SK-N-SH (cell line): ENCODE measurements at regions not wholly inside any gene's neighbourhood (a gene's known extent, or its start where the extent isn't known, plus 50 kb on each side); places are given as distances from the start of the nearest gene placed in this dataset.

Source experiments
- CTCF ChIA-PET: fragments of 300-600, 350-600 bp; formaldehyde crosslinking; extraction: SDS; loops from one replicate; lab custom pipeline; 2021; lab: Yijun Ruan, JAX
- POLR2A ChIA-PET: fragments of 350-600 bp; sonication (Branson Sonifier 250); formaldehyde crosslinking; extraction: SDS; loops from one replicate; lab custom pipeline; 2020; ENCODE audit warnings: antibody characterized with exemption, inconsistent platforms; lab: Yijun Ruan, JAX
- DNase-seq: peaks from one replicate; pipeline ENCODE4 v3.0.0; 2012
- H2AFZ ChIP-seq: fragments of 200-600 bp; sonication (generic); 2 replicates; pipeline ENCODE4 v1.8.1; 2016; ENCODE audit warnings: antibody characterized with exemption, mild to moderate bottlenecking, low read depth
- H3F3A ChIP-seq: fragments of 200-600 bp; sonication (generic); replicated peaks from 2 replicates; pipeline ENCODE3; 2016; ENCODE audit warnings: antibody characterized with exemption, mild to moderate bottlenecking; ENCODE audit not compliant: insufficient read depth
- H3K27ac ChIP-seq, 2 experiments: fragments of 200-500 bp in 1 of 2; fragments of 200-600 bp in 1 of 2; sonication (Bioruptor generic) in 1 of 2; sonication (generic), shearing (Covaris generic) in 1 of 2; 2 replicates each; pipeline versions ENCODE4 v1.5.1 to v1.6.1; 2014 to 2016; ENCODE audit warnings: low read depth in 2 of 2, inconsistent platforms in 1 of 2, low read length in 1 of 2, mild to moderate bottlenecking in 1 of 2, mixed read lengths in 1 of 2
- H3K27me3 ChIP-seq: fragments of 200-600 bp; sonication (generic), shearing (Covaris generic); 2 replicates; pipeline ENCODE4 v1.6.1; 2016; ENCODE audit warnings: mixed run types; ENCODE audit not compliant: insufficient read depth
- H3K36me3 ChIP-seq, 2 experiments: fragments of 200-500 bp in 1 of 2; fragments of 200-600 bp in 1 of 2; sonication (Bioruptor generic) in 1 of 2; sonication (generic) in 1 of 2; replicated peaks in 1 of 2; 2 replicates each; pipeline versions ENCODE3 to v1.5.1; 2014 to 2016; ENCODE audit warnings: low read length in 1 of 2, mild to moderate bottlenecking in 1 of 2; ENCODE audit not compliant: insufficient read depth in 2 of 2, control insufficient read depth in 1 of 2
- H3K4me1 ChIP-seq, 2 experiments: fragments of 200-500 bp in 1 of 2; fragments of 200-600 bp in 1 of 2; sonication (Bioruptor generic) in 1 of 2; sonication (generic), shearing (Covaris generic) in 1 of 2; 2 replicates each; pipeline versions ENCODE4 v1.5.1 to v1.6.1; 2014 to 2016; ENCODE audit warnings: low read depth in 1 of 2, low read length in 1 of 2, mixed run types in 1 of 2; ENCODE audit not compliant: insufficient read depth in 2 of 2, control insufficient read depth in 1 of 2
- H3K4me2 ChIP-seq: fragments of 200-600 bp; sonication (generic), shearing (Covaris generic); 2 replicates; pipeline ENCODE4 v1.6.1; 2017; ENCODE audit warnings: mixed run types
- H3K4me3 ChIP-seq, 2 experiments: fragments of 200-500 bp in 1 of 2; fragments of 200-600 bp in 1 of 2; sonication (Bioruptor generic) in 1 of 2; sonication (generic), shearing (Covaris generic) in 1 of 2; 2 replicates each; pipeline versions ENCODE4 v1.5.1 to v1.8.1; 2014 to 2016; ENCODE audit warnings: low read depth in 2 of 2, inconsistent platforms in 1 of 2, low read length in 1 of 2, mild to moderate bottlenecking in 1 of 2, mixed read lengths in 1 of 2, moderate library complexity in 1 of 2
- H3K79me2 ChIP-seq: fragments of 200-600 bp; sonication (generic); 2 replicates; pipeline ENCODE4 v1.8.1; 2017; ENCODE audit warnings: mild to moderate bottlenecking; ENCODE audit not compliant: insufficient read depth
- H3K9ac ChIP-seq: fragments of 200-600 bp; sonication (generic); 2 replicates; pipeline ENCODE4 v1.6.1; 2017; ENCODE audit warnings: mixed run types
- H3K9me2 ChIP-seq: fragments of 200-600 bp; sonication (generic); 2 replicates; pipeline ENCODE4 v1.6.1; 2017; ENCODE audit warnings: mixed run types
- H3K9me3 ChIP-seq: fragments of 200-600 bp; sonication (generic); 2 replicates; pipeline ENCODE4 v1.6.1; 2017; ENCODE audit warnings: mixed run types, mild to moderate bottlenecking, moderate library complexity
- H4K20me1 ChIP-seq: fragments of 200-600 bp; sonication (generic); 2 replicates; pipeline ENCODE4 v1.6.1; 2017; ENCODE audit warnings: mild to moderate bottlenecking, mixed run types; ENCODE audit not compliant: insufficient read depth
- CHD2 ChIP-seq: fragments of 150-350 bp; IDR thresholded peaks from 2 replicates; pipeline ENCODE4 v1.6.1; 2018; ENCODE audit warnings: low read length; ENCODE audit not compliant: partially characterized antibody
- CTCF ChIP-seq: fragments of 200-600 bp; sonication (generic); IDR thresholded peaks from 2 replicates; pipeline ENCODE4 v1.6.1; 2017; ENCODE audit warnings: antibody characterized with exemption, mild to moderate bottlenecking, moderate library complexity
- EZH2phosphoT487 ChIP-seq: fragments of 200-600 bp; sonication (generic); IDR thresholded peaks from 2 replicates; pipeline ENCODE4 v1.6.1; 2017; ENCODE audit warnings: low read depth, mixed run types, mild to moderate bottlenecking, antibody characterized with exemption, moderate library complexity, borderline replicate concordance
- FOSL2 ChIP-seq: IDR thresholded peaks from 2 replicates; pipeline ENCODE4 v1.4.0; 2012; ENCODE audit warnings: low read depth, mild to moderate bottlenecking, moderate library complexity, borderline replicate concordance
- FOXJ3 ChIP-seq: sonication (generic); formaldehyde crosslinking; IDR thresholded peaks from 2 replicates; pipeline ENCODE4 v1.5.1; 2020; ENCODE audit warnings: mild to moderate bottlenecking, missing genetic modification reagents
- FOXM1 ChIP-seq: IDR thresholded peaks from 2 replicates; pipeline ENCODE4 v1.4.0; 2012; ENCODE audit warnings: low read depth, mild to moderate bottlenecking
- GABPA ChIP-seq: IDR thresholded peaks from 2 replicates; pipeline ENCODE4 v1.4.0; 2012; ENCODE audit warnings: low read depth, mild to moderate bottlenecking
- JUND ChIP-seq: IDR thresholded peaks from 2 replicates; pipeline ENCODE4 v1.4.0; 2012
- MXI1 ChIP-seq: IDR thresholded peaks from 2 replicates; pipeline ENCODE4 v1.6.1; 2012; ENCODE audit warnings: mild to moderate bottlenecking, low read depth, low read length, improper control_type of control experiment
- NFIC ChIP-seq: IDR thresholded peaks from 2 replicates; pipeline ENCODE4 v1.4.0; 2012; ENCODE audit warnings: borderline replicate concordance
- NRF1 ChIP-seq: IDR thresholded peaks from 2 replicates; pipeline ENCODE4 v1.6.1; 2012; ENCODE audit warnings: low read depth, mild to moderate bottlenecking, low read length
- POLR2AphosphoS5 ChIP-seq: IDR thresholded peaks from 2 replicates; pipeline ENCODE4 v1.6.1; 2012; ENCODE audit warnings: low read depth, low read length
- RAD21 ChIP-seq: IDR thresholded peaks from 2 replicates; pipeline ENCODE4 v1.6.1; 2012; ENCODE audit warnings: mild to moderate bottlenecking, low read length
- RCOR1 ChIP-seq: fragments of 150-350 bp; IDR thresholded peaks from 2 replicates; pipeline ENCODE4 v1.6.1; 2017; ENCODE audit warnings: antibody characterized with exemption, low read length
- RXRA ChIP-seq: IDR thresholded peaks from 2 replicates; pipeline ENCODE4 v1.4.0; 2012; ENCODE audit warnings: low read depth, mild to moderate bottlenecking, borderline replicate concordance
- TAF1 ChIP-seq: IDR thresholded peaks from 2 replicates; pipeline ENCODE4 v1.6.1; 2012; ENCODE audit warnings: low read depth, mild to moderate bottlenecking, low read length, moderate library complexity, borderline replicate concordance
- TCF12 ChIP-seq: IDR thresholded peaks from 2 replicates; pipeline ENCODE4 v1.4.0; 2012
- TEAD4 ChIP-seq: IDR thresholded peaks from 2 replicates; pipeline ENCODE4 v1.4.0; 2012; ENCODE audit warnings: mild to moderate bottlenecking, borderline replicate concordance; ENCODE audit not compliant: insufficient read depth
- WGBS: methylation state at CpG from one replicate; pipeline ENCODE4 v1.1.6; 2017; ENCODE audit warnings: low lambda C conversion rate; 5-methylcytosine and 5-hydroxymethylcytosine counted together

GRCh38 chr21:39054066-39054465 lies 129.2 kb downstream of the PSMG1 start:
- 69% methylated on average over 4 of the region's 4 CpGs for WGBS
- TF ChIP-seq FOXM1 (no peak), RCOR1 (no peak), NRF1 (no peak), TAF1 (no peak), EZH2phosphoT487 (no peak), RXRA (no peak), TEAD4 (no peak), RAD21 (no peak), CHD2 (no peak), JUND (no peak), CTCF (no peak), TCF12 (no peak), GABPA (no peak), POLR2AphosphoS5 (no peak), FOXJ3 (CRISPR knock-in tag) (no peak), NFIC (no peak), MXI1 (no peak)
- Histone ChIP-seq H3K79me2 (no peaks in the 10 kb centered on the region), H3K36me3 (no peaks in the 10 kb centered on the region), H3K4me3 (no peak overlapping the region), H3K4me2 (no peak overlapping the region), H4K20me1 (no peaks in the 10 kb centered on the region), H3K9ac (no peak overlapping the region), H3K27ac (no peak overlapping the region), H3K27me3 (peaks cover 5% of the 10 kb centered on the region; the same call in 1 of the 2 replicates), H3K9me2 (no peaks in the 10 kb centered on the region), H3F3A (peaks cover 9% of the 10 kb centered on the region), H2AFZ (no peak overlapping the region), H3K9me3 (no peaks in the 10 kb centered on the region), H3K4me1 (no peaks in the 10 kb centered on the region)
- no peak for DNase-seq
- POLR2A ChIA-PET = interaction anchor here (0.7 kb wide), 1 partner anchor 64 kb away, joined by 4 read pairs; no protein-coding TSS in a partner anchor
- CTCF ChIA-PET = interaction anchor here (0.6 kb wide), 1 partner anchor 72 kb away, joined by 3 read pairs; no protein-coding TSS in a partner anchor

- H3K36me3 ChIP-seq = no peaks in the 10 kb centered on the region
- no peaks in the 10 kb centered on the region for H4K20me1 ChIP-seq
- H3K4me1 ChIP-seq = peaks cover 0 to under 1% of the 10 kb centered on the region in 2 experiments; a peak in 1 of 4 replicates
- ChIA-PET POLR2A (no interaction called here), CTCF (no interaction called here)
- no peak for DNase-seq
- WGBS = 85% methylated on average over 11 of the region's 11 CpGs
- TF ChIP-seq TEAD4 (no peak), FOSL2 (no peak), RCOR1 (no peak)
- TF ChIP-seq, all 33 proteins: peak for 0
- no peak overlapping the region for H3K9ac ChIP-seq
- H3K27ac ChIP-seq = no peak overlapping the region
- no peaks in the 10 kb centered on the region for H3K79me2 ChIP-seq
- H3K9me2 ChIP-seq = no peaks in the 10 kb centered on the region
- peaks cover 12% of the 10 kb centered on the region for H3F3A ChIP-seq
- H3K27me3 ChIP-seq = peaks cover 5% of the 10 kb centered on the region; the same call in 1 of the 2 replicates
- H3K4me2 ChIP-seq = no peak overlapping the region
- H3K9me3 ChIP-seq = no peaks in the 10 kb centered on the region
- H2AFZ ChIP-seq = no peak overlapping the region
- H3K4me3 ChIP-seq = no peak overlapping the region
These were observed 130.1 kb downstream of the PSMG1 start for GRCh38 chr21:39053126-39053525.
